Heart left ventricle (tissue), 13 donors: ENCODE measurements at regions not wholly inside any gene's neighbourhood (a gene's known extent, or its start where the extent isn't known, plus 50 kb on each side); places are given as distances from the start of the nearest gene placed in this dataset.

Experiments used
- POLR2A ChIP-seq, 2 donors: fragments of 450-650 bp; IDR thresholded peaks; one replicate each; pipeline ENCODE4 v1.6.1; 2017; ENCODE audit warnings: antibody characterized with exemption in 2 of 2, mild to moderate bottlenecking in 2 of 2, moderate library complexity in 2 of 2
- TF ChIP-seq, protein P1 (sequence below), 12 donors: fragments of 200-600 bp; sonication (generic) in 4 of 12; IDR thresholded peaks; one replicate each; pipeline versions ENCODE4 v1.5.0 to v1.8.0; 2018 to 2022; ENCODE audit warnings: antibody characterized with exemption in 12 of 12, mild to moderate bottlenecking in 5 of 12
- donor health status: ischemic (EF 13 %, LVEDD 7.1; RV severe dilation, severe dysfunction).
- donor health status: DM: no; HTN: yes; CAD: no.
- donor health status: DM: no; HTN: no; CAD: no.
- donor health status: ischemic (EF 25% LVEDD 6.9; RV normal size, moderate dysfunction).
- donor health status: ischemic (EF 25% LVEDD 5.7; RV mildly dilated, moderate dysfunction).
- donor health status: ischemic (EF 35%, LVEDD 5.7; RV mildly dilated, moderate dysfunction).
- donor health status: nonischemic (EF 11% LVEDD 7.7; RV severe dilation, severe dysfunction).
- donor health status: DM: yes; HTN: yes; CAD: no.
- donor health status: PGD.
- donor health status: ischemic (EF 29% LVEDD 5.4; RV normal size, mild dysfunction).
- donor health status: nonischemic (EF 23%, LVEDD 6.1; RV moderate dilation, normal function).

DNA sequence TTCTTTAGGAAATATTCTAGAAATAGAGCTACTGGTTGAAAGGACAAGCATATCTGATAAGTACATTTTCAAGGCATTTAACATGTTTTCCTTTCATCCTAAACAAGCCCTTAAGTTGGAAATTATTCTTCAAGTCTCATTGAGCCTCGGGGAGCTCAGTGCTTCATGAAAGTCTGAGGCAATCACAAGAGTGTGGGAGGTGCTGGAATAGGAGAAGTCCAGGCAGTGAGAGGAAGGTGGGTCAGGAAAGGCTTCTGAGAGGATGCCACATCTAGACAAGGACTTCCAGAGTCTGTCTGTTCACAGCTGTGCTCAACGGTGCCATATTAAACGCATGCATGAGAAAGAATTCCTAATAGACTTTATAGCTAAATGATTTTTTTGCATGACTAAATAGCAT, 69.8 kb downstream of the CD83 start:
- TF ChIP-seq, protein P1, sequence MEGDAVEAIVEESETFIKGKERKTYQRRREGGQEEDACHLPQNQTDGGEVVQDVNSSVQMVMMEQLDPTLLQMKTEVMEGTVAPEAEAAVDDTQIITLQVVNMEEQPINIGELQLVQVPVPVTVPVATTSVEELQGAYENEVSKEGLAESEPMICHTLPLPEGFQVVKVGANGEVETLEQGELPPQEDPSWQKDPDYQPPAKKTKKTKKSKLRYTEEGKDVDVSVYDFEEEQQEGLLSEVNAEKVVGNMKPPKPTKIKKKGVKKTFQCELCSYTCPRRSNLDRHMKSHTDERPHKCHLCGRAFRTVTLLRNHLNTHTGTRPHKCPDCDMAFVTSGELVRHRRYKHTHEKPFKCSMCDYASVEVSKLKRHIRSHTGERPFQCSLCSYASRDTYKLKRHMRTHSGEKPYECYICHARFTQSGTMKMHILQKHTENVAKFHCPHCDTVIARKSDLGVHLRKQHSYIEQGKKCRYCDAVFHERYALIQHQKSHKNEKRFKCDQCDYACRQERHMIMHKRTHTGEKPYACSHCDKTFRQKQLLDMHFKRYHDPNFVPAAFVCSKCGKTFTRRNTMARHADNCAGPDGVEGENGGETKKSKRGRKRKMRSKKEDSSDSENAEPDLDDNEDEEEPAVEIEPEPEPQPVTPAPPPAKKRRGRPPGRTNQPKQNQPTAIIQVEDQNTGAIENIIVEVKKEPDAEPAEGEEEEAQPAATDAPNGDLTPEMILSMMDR (IDR thresholded peaks at IDR 0.05) = no peak
- TF ChIP-seq POLR2A (IDR thresholded peaks at IDR 0.05) = no peak
